ENCODE measurements at regions not wholly inside any gene's neighbourhood (a gene's known extent, or its start where the extent isn't known, plus 50 kb on each side); places are given as distances from the start of the nearest gene placed in this dataset.

DNA sequence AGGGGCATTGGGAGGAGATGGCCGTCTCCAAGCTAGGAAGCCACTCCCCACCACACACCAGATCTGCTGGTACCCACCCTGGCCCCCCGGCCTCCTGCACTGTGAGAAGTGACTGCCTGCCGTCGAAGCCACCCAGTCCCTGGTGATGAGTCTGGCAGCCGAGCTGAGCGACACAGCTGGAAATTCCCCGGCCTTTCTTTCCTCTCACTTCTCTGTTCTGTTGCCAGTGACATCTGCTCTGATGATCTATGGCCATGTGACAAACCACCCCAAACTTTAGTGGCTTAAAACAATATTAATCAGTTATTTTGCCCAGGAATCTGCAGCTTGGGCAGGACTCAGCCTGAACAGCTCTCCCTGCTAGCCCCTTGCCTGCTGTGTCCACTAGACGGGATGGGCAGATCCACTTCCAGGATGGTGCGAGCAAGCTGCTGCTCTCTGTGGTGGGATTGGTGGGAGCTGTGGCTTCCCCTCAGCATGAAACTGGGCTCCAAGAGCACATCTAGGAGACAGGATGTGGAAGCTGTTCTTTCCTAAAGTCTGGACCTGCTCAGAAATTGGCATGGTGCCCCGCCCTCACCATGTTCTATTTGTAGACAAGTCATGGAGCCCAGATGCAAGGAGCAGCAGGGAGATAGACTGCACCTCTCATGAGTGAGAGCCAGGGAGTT lies 211.2 kb downstream of the GADD45G start:
- H3K27ac ChIP-seq (ENCODE audit: low read depth, low read length) = no peak overlapping the region
- no peaks in the 10 kb centered on the region for H3K36me3 ChIP-seq (ENCODE audit: control insufficient read depth in 3 of 3, insufficient read depth in 3 of 3, low read length in 3 of 3)
- no peak overlapping the region for H3K9ac ChIP-seq (ENCODE audit: low read depth in 1 of 3, low read length in 3 of 3)
- H3K4me1 ChIP-seq (ENCODE audit: control insufficient read depth in 3 of 3, insufficient read depth in 3 of 3, low read length in 3 of 3) = peaks cover 0 to 6% (median 2%) of the 10 kb centered on the region in 3 donors
- no peaks in the 10 kb centered on the region for H3K9me3 ChIP-seq (ENCODE audit: control insufficient read depth in 3 of 3, low read length in 3 of 3)
- H3K27me3 ChIP-seq (ENCODE audit: control insufficient read depth in 3 of 3, insufficient read depth in 3 of 3, low read length in 3 of 3) = peaks cover 0 to 1% (median 0%) of the 10 kb centered on the region in 3 donors
- no peak overlapping the region for H3K4me3 ChIP-seq (ENCODE audit: low read length in 3 of 3)

DNA sequence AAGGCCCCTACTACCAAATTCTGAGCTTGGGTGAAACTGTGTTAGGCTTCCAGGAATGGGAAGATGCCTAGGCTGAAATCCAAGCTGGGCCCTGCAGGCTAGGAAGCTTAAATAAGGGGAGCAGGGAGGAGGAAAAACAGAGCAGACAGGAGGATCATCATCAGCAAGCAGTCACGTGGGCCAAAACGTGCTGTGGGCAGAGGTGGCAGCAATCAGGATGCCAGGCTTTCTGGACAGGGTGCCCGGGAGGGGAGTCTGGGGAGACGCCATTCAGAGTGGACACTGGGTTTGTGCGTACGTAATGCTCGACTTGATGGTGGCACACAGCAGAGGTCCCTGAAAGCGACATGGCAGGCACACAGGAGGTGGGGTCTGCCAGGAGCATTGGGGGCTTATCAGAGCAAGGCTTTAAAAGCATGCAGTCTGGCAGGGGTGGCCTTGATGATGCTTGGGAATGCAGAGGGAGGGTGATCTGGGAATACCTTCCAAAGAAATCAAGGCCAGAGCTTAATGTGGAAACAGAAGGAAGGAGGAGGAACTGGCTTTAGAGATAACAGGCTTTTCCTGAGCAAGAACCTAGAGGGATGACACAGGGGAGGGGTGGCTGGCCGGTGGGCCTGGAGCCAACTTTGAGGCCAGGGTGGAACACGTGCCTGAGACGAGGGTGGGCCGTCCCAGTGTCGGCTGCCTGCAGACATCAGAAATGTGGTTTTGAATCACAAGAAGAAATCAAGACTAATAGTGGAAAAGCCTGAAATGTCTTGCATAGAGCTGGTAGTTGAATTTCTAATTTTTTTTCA lies 212.5 kb downstream of the GADD45G start:
- Histone ChIP-seq H3K27ac (ENCODE audit: low read depth, low read length) (no peak overlapping the region), H3K36me3 (ENCODE audit: control insufficient read depth in 3 of 3, insufficient read depth in 3 of 3, low read length in 3 of 3) (no peaks in the 10 kb centered on the region), H3K9me3 (ENCODE audit: control insufficient read depth in 3 of 3, low read length in 3 of 3) (no peaks in the 10 kb centered on the region), H3K9ac (ENCODE audit: low read depth in 1 of 3, low read length in 3 of 3) (no peak overlapping the region), H3K4me1 (ENCODE audit: control insufficient read depth in 3 of 3, insufficient read depth in 3 of 3, low read length in 3 of 3) (peaks cover 0 to 6% (median 2%) of the 10 kb centered on the region in 3 donors), H3K27me3 (ENCODE audit: control insufficient read depth in 3 of 3, insufficient read depth in 3 of 3, low read length in 3 of 3) (peaks cover 0 to 2% (median 0%) of the 10 kb centered on the region in 3 donors), H3K4me3 (ENCODE audit: low read length in 3 of 3) (no peak overlapping the region)

DNA sequence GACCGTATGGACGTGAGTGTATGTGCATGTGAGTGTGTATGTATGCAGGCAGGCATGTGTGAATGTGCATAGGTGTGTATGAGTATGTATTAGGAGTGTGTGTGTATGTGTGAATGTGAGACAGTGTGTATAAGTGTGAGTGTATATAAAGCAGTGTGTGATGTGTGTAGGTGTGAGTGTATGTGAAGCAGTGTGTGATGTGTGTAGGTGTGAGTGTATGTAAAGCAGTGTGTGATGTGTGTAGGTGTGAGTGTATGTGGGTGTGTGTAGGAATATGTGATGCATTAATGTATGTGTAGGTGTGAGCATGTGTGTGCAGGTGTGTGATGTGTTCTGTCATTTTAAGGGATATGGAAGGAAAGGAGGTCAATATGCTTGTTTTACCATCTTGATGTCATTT lies 215.5 kb downstream of the GADD45G start:
- Histone ChIP-seq H3K4me3 (ENCODE audit: low read length in 3 of 3) (no peak overlapping the region), H3K36me3 (ENCODE audit: control insufficient read depth in 3 of 3, insufficient read depth in 3 of 3, low read length in 3 of 3) (no peaks in the 10 kb centered on the region), H3K27me3 (ENCODE audit: control insufficient read depth in 3 of 3, insufficient read depth in 3 of 3, low read length in 3 of 3) (peaks cover 0 to 2% (median 0%) of the 10 kb centered on the region in 3 donors), H3K27ac (ENCODE audit: low read depth, low read length) (no peak overlapping the region), H3K9me3 (ENCODE audit: control insufficient read depth in 3 of 3, low read length in 3 of 3) (no peaks in the 10 kb centered on the region), H3K9ac (ENCODE audit: low read depth in 1 of 3, low read length in 3 of 3) (no peak overlapping the region), H3K4me1 (ENCODE audit: control insufficient read depth in 3 of 3, insufficient read depth in 3 of 3, low read length in 3 of 3) (peaks cover 0 to 2% (median 0%) of the 10 kb centered on the region in 3 donors)

DNA sequence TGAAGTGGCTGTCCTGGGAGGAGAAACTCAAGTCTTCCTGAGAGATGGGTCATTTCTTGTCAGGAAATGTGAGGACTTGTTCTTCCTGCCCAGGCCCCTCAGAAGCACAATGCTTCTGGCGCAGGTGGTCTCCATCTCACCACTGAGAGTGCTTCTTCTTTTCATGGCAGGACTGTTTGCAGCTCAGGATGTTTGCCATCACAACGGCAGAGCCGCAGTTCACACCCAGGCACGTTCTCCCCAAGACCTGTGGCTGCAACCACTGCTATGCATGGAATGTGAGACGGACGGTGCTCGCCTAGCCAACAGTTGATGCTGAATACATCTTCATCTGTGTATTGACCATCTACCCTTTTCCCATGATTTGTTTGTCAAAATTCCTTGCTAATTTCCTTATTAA lies 216.3 kb downstream of the GADD45G start:
- Histone ChIP-seq H3K36me3 (ENCODE audit: control insufficient read depth in 3 of 3, insufficient read depth in 3 of 3, low read length in 3 of 3) (no peaks in the 10 kb centered on the region), H3K27me3 (ENCODE audit: control insufficient read depth in 3 of 3, insufficient read depth in 3 of 3, low read length in 3 of 3) (peaks cover 0 to 2% (median 0%) of the 10 kb centered on the region in 3 donors), H3K27ac (ENCODE audit: low read depth, low read length) (no peak overlapping the region), H3K9me3 (ENCODE audit: control insufficient read depth in 3 of 3, low read length in 3 of 3) (no peaks in the 10 kb centered on the region), H3K4me3 (ENCODE audit: low read length in 3 of 3) (no peak overlapping the region), H3K9ac (ENCODE audit: low read depth in 1 of 3, low read length in 3 of 3) (no peak overlapping the region), H3K4me1 (ENCODE audit: control insufficient read depth in 3 of 3, insufficient read depth in 3 of 3, low read length in 3 of 3) (peaks cover 0 to 2% (median 0%) of the 10 kb centered on the region in 3 donors)

DNA sequence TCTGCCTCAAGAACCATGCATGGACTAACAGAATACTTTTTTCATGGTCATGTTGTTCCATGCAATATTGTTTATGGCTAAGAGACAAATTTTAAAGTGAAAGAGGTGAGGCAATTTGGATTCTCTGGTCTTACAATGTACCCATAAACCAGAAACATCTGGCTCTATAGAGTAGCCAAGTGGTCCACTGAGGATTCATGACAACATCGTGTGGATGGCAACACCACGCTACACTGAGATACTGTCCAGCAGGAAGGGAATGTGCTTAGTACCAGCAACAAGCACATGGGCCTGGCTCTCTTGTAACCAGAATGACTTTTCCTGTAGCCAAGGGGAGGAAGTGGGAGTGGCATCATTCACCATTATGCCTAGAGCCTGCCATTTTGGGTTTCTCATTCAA lies 218.2 kb downstream of the GADD45G start:
- H3K4me1 ChIP-seq (ENCODE audit: control insufficient read depth in 3 of 3, insufficient read depth in 3 of 3, low read length in 3 of 3) = no peaks in the 10 kb centered on the region
- H3K9ac ChIP-seq (ENCODE audit: low read depth in 1 of 3, low read length in 3 of 3) = no peak overlapping the region
- H3K27ac ChIP-seq (ENCODE audit: low read depth, low read length) = no peak overlapping the region
- peaks cover 0 to 2% (median 0%) of the 10 kb centered on the region in 3 donors for H3K27me3 ChIP-seq (ENCODE audit: control insufficient read depth in 3 of 3, insufficient read depth in 3 of 3, low read length in 3 of 3)
- no peaks in the 10 kb centered on the region for H3K36me3 ChIP-seq (ENCODE audit: control insufficient read depth in 3 of 3, insufficient read depth in 3 of 3, low read length in 3 of 3)
- no peak overlapping the region for H3K4me3 ChIP-seq (ENCODE audit: low read length in 3 of 3)
- no peaks in the 10 kb centered on the region for H3K9me3 ChIP-seq (ENCODE audit: control insufficient read depth in 3 of 3, low read length in 3 of 3)

DNA sequence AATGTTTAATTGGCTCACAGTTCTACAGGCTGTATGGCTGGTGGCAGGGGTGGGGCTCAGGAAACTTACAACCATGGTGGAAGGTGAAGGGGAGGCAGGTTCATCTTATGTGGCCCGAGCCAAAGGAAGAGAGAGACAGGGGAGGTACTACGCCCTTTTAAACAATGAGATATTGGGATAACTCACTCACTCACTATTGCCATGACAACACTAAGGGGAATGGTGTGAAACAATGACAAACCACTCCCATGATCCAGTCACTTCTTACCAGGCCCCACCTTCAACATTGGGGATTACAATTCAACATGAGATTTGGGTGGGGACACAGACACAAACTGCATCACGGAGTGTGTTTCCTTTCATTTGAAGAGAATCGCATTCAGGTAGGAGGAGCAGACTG lies 220.9 kb downstream of the GADD45G start:
- Histone ChIP-seq H3K9me3 (ENCODE audit: control insufficient read depth in 3 of 3, low read length in 3 of 3) (peaks cover 0 to 2% (median 0%) of the 10 kb centered on the region in 3 donors), H3K4me3 (ENCODE audit: low read length in 3 of 3) (no peak overlapping the region), H3K4me1 (ENCODE audit: control insufficient read depth in 3 of 3, insufficient read depth in 3 of 3, low read length in 3 of 3) (no peaks in the 10 kb centered on the region), H3K27ac (ENCODE audit: low read depth, low read length) (no peak overlapping the region), H3K36me3 (ENCODE audit: control insufficient read depth in 3 of 3, insufficient read depth in 3 of 3, low read length in 3 of 3) (no peaks in the 10 kb centered on the region), H3K27me3 (ENCODE audit: control insufficient read depth in 3 of 3, insufficient read depth in 3 of 3, low read length in 3 of 3) (peaks cover 0 to 2% (median 0%) of the 10 kb centered on the region in 3 donors), H3K9ac (ENCODE audit: low read depth in 1 of 3, low read length in 3 of 3) (no peak overlapping the region)

DNA sequence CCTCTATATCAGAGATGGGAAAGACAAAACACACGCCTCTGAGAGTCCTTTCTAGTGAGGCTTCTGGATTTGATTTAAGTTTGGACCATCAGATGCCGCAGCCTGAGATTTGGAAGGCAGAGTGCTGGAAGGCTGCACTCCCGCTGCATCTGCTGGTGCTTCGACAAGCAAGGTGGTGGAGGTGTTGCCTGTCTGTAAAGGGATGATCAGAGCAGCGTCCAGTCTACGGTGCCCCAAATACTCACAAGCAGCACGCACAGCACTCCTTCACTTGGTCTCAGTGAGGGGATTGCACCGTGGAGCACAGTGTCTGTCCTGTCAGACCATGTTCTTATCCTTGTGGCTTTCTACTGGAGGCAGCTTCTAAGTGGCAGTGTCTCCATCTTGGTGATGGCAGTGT lies 221.4 kb downstream of the GADD45G start:
- H3K27ac ChIP-seq (ENCODE audit: low read depth, low read length) = no peak overlapping the region
- no peaks in the 10 kb centered on the region for H3K27me3 ChIP-seq (ENCODE audit: control insufficient read depth in 3 of 3, insufficient read depth in 3 of 3, low read length in 3 of 3)
- no peak overlapping the region for H3K9ac ChIP-seq (ENCODE audit: low read depth in 1 of 3, low read length in 3 of 3)
- H3K4me3 ChIP-seq (ENCODE audit: low read length in 3 of 3) = no peak overlapping the region
- no peaks in the 10 kb centered on the region for H3K4me1 ChIP-seq (ENCODE audit: control insufficient read depth in 3 of 3, insufficient read depth in 3 of 3, low read length in 3 of 3)
- no peaks in the 10 kb centered on the region for H3K36me3 ChIP-seq (ENCODE audit: control insufficient read depth in 3 of 3, insufficient read depth in 3 of 3, low read length in 3 of 3)
- H3K9me3 ChIP-seq (ENCODE audit: control insufficient read depth in 3 of 3, low read length in 3 of 3) = peaks cover 0 to 2% (median 0%) of the 10 kb centered on the region in 3 donors

DNA sequence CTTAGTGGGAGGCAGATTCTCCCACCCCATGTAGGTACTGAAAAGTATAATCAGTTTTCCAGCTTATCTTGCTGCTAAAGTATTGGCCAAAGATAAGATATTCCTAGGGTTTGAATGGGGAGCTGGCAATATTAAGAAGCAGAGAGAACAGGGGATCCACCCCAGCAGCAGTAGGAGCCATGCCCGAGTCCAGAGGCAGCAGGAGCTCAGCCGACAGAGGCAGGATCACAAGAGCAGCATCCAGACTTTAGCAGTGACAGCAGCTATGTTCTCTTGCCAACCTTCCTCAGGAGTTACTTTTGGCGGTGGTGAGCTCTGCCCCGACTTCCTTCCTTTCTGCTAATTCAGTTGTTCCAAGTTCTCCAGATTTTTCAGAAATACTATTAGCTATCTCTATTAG lies 224.5 kb downstream of the GADD45G start:
- Histone ChIP-seq H3K4me1 (ENCODE audit: control insufficient read depth in 3 of 3, insufficient read depth in 3 of 3, low read length in 3 of 3) (no peaks in the 10 kb centered on the region), H3K9me3 (ENCODE audit: control insufficient read depth in 3 of 3, low read length in 3 of 3) (peaks cover 0 to 2% (median 0%) of the 10 kb centered on the region in 3 donors), H3K27me3 (ENCODE audit: control insufficient read depth in 3 of 3, insufficient read depth in 3 of 3, low read length in 3 of 3) (no peaks in the 10 kb centered on the region)

DNA sequence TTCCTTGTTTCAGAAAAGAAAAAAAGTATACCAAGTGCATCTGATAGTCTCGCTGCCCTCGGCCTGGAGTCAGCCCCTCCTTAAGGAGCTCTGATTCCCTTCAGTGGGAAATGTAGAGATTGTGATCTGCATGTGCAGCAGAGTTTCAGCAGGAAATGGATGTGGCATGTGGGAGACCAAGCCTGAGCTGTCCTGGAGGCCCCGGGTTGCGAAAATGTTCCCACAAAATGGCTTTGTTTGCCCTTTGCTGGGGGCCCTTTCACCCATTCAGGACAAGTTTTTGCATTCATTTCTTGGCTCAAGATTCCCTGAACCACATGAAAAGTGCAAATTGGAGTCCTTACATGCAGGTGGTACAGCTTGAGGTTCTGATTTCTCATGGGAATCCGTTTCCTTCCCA lies 230.9 kb downstream of the GADD45G start:
- H3K9ac ChIP-seq (ENCODE audit: low read depth in 1 of 3, low read length in 3 of 3) = no peak overlapping the region
- H3K27ac ChIP-seq (ENCODE audit: low read depth, low read length) = no peak overlapping the region
- no peaks in the 10 kb centered on the region for H3K4me1 ChIP-seq (ENCODE audit: control insufficient read depth in 3 of 3, insufficient read depth in 3 of 3, low read length in 3 of 3)
- no peaks in the 10 kb centered on the region for H3K9me3 ChIP-seq (ENCODE audit: control insufficient read depth in 3 of 3, low read length in 3 of 3)
- no peaks in the 10 kb centered on the region for H3K27me3 ChIP-seq (ENCODE audit: control insufficient read depth in 3 of 3, insufficient read depth in 3 of 3, low read length in 3 of 3)
- H3K4me3 ChIP-seq (ENCODE audit: low read length in 3 of 3) = no peak overlapping the region
- H3K36me3 ChIP-seq (ENCODE audit: control insufficient read depth in 3 of 3, insufficient read depth in 3 of 3, low read length in 3 of 3) = no peaks in the 10 kb centered on the region

More for the DNA sequence above, 224.5 kb downstream of the GADD45G start:
- Histone ChIP-seq H3K36me3 (ENCODE audit: control insufficient read depth in 3 of 3, insufficient read depth in 3 of 3, low read length in 3 of 3) (no peaks in the 10 kb centered on the region), H3K4me3 (ENCODE audit: low read length in 3 of 3) (no peak overlapping the region), H3K27ac (ENCODE audit: low read depth, low read length) (no peak overlapping the region), H3K9ac (ENCODE audit: low read depth in 1 of 3, low read length in 3 of 3) (no peak overlapping the region)

Measured in skeletal muscle tissue (tissue), 3 donors.